Activated CD4-positive, alpha-beta T cell treated with anti-CD3 and anti-CD28 coated beads, Interleukin-2, amount 50 U/mL, for 48 hours (primary cell): ENCODE measurements at regions not wholly inside any gene's neighbourhood (a gene's known extent, or its start where the extent isn't known, plus 50 kb on each side); places are given as distances from the start of the nearest gene placed in this dataset.
"Not testable (repeated sequence)": the region's sequence is repeated elsewhere in the genome, so short reads cannot be mapped to it uniquely, and the experiment has no call there.

ENCODE experiments used
- DNase-seq, 2 experiments: peaks; one replicate each; pipeline ENCODE4 v3.0.0-alpha.2; 2020

GRCh38 chr4:134999169-134999568 is 797.6 kb upstream of the PABPC4L start:
- no peak for DNase-seq

DNA sequence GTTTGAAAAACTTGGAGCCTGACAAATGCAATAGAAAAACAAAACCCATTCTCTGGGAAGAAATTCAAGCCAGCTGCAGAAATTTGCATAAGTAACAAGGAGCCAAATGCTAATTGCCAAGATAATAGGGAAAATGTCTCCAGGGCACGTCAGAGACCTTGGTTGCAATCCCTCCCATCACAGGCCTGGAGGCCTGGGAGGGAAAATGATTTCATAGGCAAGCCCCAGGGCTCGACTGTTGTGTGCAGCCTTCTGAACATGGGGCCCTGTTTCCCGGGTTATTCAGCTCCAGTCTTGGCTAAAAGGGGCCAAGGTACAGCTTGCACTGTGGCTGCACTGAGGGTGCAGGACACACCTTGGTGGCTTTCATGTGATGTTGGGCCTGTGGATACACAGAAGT is 760.4 kb upstream of the PABPC4L start:
- no peak for DNase-seq

DNA sequence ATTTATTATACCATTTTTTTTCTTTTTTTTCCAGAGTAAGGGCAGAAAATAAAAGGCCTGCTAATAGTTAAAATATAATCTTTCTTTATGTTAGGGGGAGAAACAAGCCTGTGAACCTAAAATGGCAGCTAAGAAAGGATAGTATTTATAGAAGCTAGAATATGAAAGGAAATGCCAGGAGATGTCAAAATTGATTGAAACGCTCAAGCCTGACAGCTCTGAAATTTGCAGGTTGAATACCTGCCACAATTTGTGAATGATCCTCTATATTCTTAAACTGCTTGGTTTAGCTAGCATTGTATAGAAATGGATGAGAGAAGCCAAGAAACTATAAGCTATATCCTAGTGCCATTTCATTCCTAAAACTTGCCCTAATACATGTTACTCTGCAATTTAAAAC is 757.3 kb upstream of the PABPC4L start:
- DNase-seq = no peak

GRCh38 chr4:134955059-134955458 is 753.5 kb upstream of the PABPC4L start:
- no peak for DNase-seq

DNA sequence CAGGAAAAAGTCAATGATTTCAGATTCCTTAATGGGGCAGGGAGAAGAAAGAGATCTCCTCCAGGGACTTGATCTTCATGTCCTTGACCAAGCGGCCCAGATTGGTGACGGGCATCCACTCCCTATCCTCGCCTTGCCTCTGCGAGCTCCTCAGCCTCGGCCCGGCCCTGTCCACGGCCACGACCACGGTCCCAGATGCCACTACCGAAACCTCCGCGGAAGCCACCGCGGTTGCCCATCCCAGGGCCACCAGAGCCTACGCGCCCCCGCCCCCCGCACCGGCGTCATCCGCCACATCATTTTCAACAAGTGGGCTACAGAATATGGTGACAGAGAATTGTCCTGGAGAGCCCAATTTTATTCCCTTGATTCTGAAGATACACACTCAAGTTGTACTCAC is 751.2 kb upstream of the PABPC4L start:
- no peak for DNase-seq

GRCh38 chr4:134952305-134952704 is 750.7 kb upstream of the PABPC4L start:
- DNase-seq = no peak

GRCh38 chr4:134948110-134948642 is 746.6 kb upstream of the PABPC4L start:
- no peak for DNase-seq

GRCh38 chr4:134944115-134944514 is 742.5 kb upstream of the PABPC4L start:
- no peak for DNase-seq

DNA sequence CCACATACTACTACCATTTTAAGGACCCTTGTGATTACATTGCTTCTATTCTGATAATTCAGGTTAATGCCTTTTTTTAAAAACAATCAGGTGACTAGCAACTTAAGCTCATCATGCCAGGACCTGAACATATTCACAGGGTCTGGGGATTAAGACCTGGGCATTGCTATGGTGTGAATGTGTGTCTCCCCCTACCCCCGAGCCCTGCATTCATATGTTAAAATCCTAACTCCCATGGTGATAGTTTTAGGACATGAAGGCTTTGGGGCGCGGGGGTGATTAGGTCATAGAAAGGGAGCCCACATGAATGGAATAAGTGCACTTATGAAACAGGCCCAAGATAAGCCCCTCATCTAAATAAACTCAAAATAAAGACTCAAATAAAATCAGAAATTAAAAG is 734.4 kb upstream of the PABPC4L start:
- DNase-seq = no peak

DNA sequence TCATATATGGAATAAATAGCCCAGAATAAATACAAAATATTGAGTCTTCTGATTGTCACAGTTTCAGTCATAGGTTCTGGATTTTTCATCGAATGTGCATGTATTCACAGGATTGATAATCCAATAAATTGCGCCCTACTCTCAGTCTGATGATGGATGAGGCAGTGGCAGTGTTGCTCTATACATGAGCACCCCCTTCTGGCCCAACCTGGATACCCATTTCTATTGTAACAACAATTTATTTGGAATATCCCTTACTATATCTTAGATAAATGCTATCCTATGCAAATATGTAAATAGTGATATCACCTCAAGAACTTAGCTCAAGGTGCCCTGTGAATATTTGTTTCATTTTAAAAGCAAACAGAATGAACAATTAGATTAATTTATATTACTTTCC is 733.7 kb upstream of the PABPC4L start:
- DNase-seq = no peak

- no peak for DNase-seq
Measured at GRCh38 chr4:134934036-134934808, 732.6 kb upstream of the PABPC4L start.

- no peak for DNase-seq
Measured at GRCh38 chr4:134915355-134915754, 713.8 kb upstream of the PABPC4L start.

- DNase-seq = not testable (repeated sequence)
Measured at GRCh38 chr4:134914250-134914649, 712.7 kb upstream of the PABPC4L start.

GRCh38 chr4:134911941-134912340 is 710.4 kb upstream of the PABPC4L start:
- DNase-seq = no peak

DNA sequence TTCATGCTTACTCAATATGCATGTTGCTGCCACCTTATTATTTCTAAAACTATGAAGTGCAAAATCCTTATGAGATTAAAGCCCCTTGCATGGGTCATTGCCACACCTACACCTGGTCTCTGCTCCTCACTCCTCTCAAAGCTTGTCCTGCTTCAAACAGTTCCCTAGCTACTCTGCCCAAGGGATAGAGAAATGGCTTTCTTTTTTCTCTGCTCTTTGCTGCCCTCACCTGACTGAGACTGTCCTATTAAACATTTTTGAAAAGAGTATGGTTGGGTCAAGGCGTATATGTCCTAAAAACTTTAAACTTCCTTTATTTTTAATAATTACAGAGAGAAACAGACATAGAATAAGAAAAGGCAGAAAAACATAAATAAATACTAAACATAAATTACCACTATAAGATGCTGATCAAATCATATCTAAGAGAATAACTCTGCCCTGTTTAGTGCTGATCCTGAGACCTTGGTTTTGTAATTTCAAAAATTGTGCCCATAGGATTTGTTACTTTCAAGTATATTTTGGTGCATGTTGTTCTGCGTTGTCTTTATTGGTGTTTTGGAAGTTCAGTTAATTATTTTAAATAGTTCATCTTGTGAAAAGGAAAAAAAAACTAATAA is 704.9 kb upstream of the PABPC4L start:
- DNase-seq = no peak

DNA sequence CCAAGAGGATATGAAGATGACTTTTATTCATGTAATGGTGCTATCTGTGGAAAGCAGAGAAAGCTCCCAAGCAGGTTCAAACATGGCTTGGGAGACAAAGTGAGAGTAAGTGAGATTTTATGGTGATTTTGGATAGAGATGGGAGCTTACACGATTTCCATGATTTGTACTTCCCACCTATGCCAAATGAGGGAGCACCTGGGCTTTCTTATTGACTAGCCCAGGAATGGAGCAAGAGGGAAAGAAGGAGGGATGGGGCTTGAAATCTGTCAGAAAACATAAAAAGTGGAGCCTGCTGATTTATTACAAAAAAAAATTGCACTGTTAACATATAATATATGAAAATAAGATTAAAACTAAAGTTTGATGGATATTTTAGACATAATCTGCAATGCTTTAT is 703.5 kb upstream of the PABPC4L start:
- DNase-seq = no peak

DNA sequence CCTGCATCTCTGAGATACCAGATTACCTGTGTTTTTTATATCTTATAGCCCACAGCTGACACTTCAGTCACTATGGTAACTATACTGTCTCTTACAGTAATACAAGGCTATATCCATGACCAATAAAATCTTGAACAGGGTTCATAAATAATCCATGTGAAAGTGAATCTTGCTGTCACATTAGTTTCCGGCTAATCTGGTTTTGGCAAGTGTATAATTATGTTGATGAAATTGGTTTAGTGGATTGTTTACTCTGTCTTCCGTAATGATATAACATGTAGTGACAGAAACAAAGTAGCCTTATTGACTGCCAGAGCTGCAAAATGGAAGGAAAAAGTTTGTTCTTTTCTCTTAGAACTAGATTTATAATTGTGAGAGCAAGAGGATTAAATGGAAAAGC is 686.6 kb upstream of the PABPC4L start:
- DNase-seq = no peak

DNA sequence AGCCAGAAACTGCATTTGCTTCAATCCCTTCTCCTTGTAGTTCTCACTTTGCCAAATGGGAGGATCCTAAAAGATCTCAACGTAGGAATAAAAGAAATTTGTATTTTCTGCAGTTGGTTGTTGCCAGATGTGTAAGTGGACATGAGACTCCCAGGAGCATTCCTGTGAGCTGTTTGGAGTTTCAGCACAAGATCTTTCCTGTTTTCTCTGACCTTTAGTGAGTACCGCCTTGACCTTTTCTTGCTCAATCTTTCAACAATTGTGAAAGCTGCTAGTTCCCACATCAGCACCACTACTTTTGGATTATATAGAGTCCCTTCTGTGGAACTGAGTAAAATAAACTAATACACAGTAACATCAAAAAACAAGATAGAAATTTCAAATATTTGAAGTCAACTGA is 683.8 kb upstream of the PABPC4L start:
- no peak for DNase-seq

GRCh38 chr4:134883831-134884449 is 682.4 kb upstream of the PABPC4L start:
- DNase-seq = no peak

GRCh38 chr4:134879019-134879418 is 677.4 kb upstream of the PABPC4L start:
- no peak for DNase-seq

- DNase-seq = no peak
Measured at GRCh38 chr4:134867027-134867426, 665.4 kb upstream of the PABPC4L start.

DNA sequence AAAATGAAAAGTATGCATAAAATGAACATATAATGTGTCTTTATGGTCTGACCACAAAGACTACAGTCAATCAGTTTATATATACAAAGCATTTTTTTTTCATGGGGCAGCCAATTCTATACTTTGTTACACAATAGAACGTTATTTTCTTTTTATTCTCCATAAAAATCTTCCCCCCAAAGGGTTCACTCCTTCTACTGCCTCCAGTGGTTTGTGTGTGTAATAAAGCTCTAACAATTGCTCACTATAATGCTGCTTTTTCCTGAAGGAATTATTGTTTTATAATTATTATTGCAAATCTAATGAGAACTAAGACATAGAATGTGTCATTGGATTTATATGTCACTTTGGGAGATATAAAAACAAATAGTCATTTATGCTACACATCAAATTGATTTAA is 664.1 kb upstream of the PABPC4L start:
- DNase-seq = no peak

GRCh38 chr4:134862116-134862515 is 660.5 kb upstream of the PABPC4L start:
- DNase-seq = no peak

- DNase-seq = no peak
Measured at GRCh38 chr4:134848681-134849080, 647.1 kb upstream of the PABPC4L start.
